Neural progenitor cell (in vitro differentiated cells): ENCODE measurements at regions not wholly inside any gene's neighbourhood (a gene's known extent, or its start where the extent isn't known, plus 50 kb on each side); places are given as distances from the start of the nearest gene placed in this dataset.

Experiments
- DNase-seq: peaks from one replicate; pipeline ENCODE4 v3.0.0-alpha.2; 2016; ENCODE audit warnings: low spot score
- H2AFZ ChIP-seq: fragments of 200-600 bp; sonication (generic); replicated peaks from 2 replicates; pipeline ENCODE4 v1.6.1; 2016; ENCODE audit warnings: antibody characterized with exemption
- H3F3A ChIP-seq: fragments of 200-600 bp; sonication (generic); 2 replicates; pipeline ENCODE4 v1.6.1; 2016; ENCODE audit warnings: antibody characterized with exemption, low read depth
- H3K27ac ChIP-seq: fragments of 200-600 bp; sonication (generic); 2 replicates; pipeline ENCODE4 v1.5.1; 2016; ENCODE audit warnings: mild to moderate bottlenecking
- H3K27me3 ChIP-seq: fragments of 200-600 bp; sonication (generic); 2 replicates; pipeline ENCODE4 v1.6.1; 2016; ENCODE audit warnings: mild to moderate bottlenecking, moderate library complexity
- H3K36me3 ChIP-seq: fragments of 200-600 bp; sonication (generic); 2 replicates; pipeline ENCODE4 v1.5.1; 2016
- H3K4me1 ChIP-seq: fragments of 200-600 bp; sonication (generic); 2 replicates; pipeline ENCODE4 v1.6.1; 2016; ENCODE audit warnings: mixed run types
- H3K4me2 ChIP-seq: fragments of 200-600 bp; sonication (generic); 2 replicates; pipeline ENCODE4 v1.6.1; 2016
- H3K4me3 ChIP-seq: fragments of 200-600 bp; sonication (generic); 2 replicates; pipeline ENCODE4 v1.5.1; 2016
- H3K79me2 ChIP-seq: fragments of 200-600 bp; sonication (generic); 2 replicates; pipeline ENCODE4 v1.6.1; 2016; ENCODE audit warnings: low read depth
- H3K9ac ChIP-seq: fragments of 200-600 bp; sonication (generic); 2 replicates; pipeline ENCODE4 v1.6.1; 2016
- H3K9me3 ChIP-seq: fragments of 200-600 bp; sonication (generic); 2 replicates; pipeline ENCODE4 v1.5.1; 2016; ENCODE audit warnings: low read depth
- H4K20me1 ChIP-seq: fragments of 200-600 bp; sonication (generic); 2 replicates; pipeline ENCODE4 v1.6.1; 2016; ENCODE audit warnings: low read depth
- H3K27ac Mint-ChIP-seq: 3 replicates; pipeline ENCODE4 v1.8.0; 2021; ENCODE audit warnings: mixed read lengths
- H3K27me3 Mint-ChIP-seq: 2 replicates; pipeline ENCODE4 v1.8.0; 2022; ENCODE audit warnings: low read depth, mild to moderate bottlenecking, inconsistent platforms, moderate library complexity, mixed read lengths; ENCODE audit not compliant: insufficient read depth
- H3K36me3 Mint-ChIP-seq: 3 replicates; pipeline ENCODE4 v1.8.0; 2021; ENCODE audit warnings: mixed read lengths
- H3K4me1 Mint-ChIP-seq: 3 replicates; pipeline ENCODE4 v1.8.0; 2021; ENCODE audit warnings: mixed read lengths
- H3K4me3 Mint-ChIP-seq: 3 replicates; pipeline ENCODE4 v1.8.0; 2021; ENCODE audit warnings: mild to moderate bottlenecking, moderate library complexity, mixed read lengths
- H3K9me3 Mint-ChIP-seq: 3 replicates; pipeline ENCODE4 v1.8.0; 2020; ENCODE audit warnings: mixed read lengths
- EZH2 ChIP-seq: fragments of 200-600 bp; sonication (generic); IDR thresholded peaks from 2 replicates; pipeline ENCODE4 v1.6.1; 2017; ENCODE audit warnings: antibody characterized with exemption, mild to moderate bottlenecking, moderate library complexity
- EZH2phosphoT487 ChIP-seq: fragments of 200-600 bp; sonication (generic); IDR thresholded peaks from 2 replicates; pipeline ENCODE4 v1.6.1; 2017; ENCODE audit warnings: antibody characterized with exemption
- TF ChIP-seq, protein P1 (sequence below): fragments of 200-600 bp; sonication (generic); IDR thresholded peaks from 2 replicates; pipeline ENCODE4 v1.5.1; 2017; ENCODE audit warnings: antibody characterized with exemption, mild to moderate bottlenecking

DNA sequence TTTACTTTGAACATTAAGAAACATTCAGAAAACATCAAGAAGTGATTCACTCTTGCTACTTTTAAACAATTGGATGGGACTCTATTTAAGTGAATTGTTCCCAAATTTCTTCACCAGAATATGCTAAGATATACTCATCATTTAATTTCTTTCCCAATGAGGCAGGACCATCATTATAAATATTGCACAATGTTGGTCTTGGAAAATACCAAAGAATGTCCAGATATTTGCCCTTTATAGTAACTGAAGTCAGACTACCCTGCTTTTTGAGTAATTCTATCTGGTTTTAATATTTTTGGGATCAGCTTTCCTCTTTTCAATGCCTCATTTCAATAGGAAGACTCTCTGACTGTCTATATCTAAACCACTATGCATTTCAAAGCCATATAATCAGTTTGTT is 129.4 kb upstream of the TENM3 start:
- no peak for DNase-seq
- peaks cover 3% of the 10 kb centered on the region for H3K36me3 Mint-ChIP-seq
- H3K4me3 ChIP-seq = no peak overlapping the region
- no peaks in the 10 kb centered on the region for H4K20me1 ChIP-seq
- no peaks in the 10 kb centered on the region for H3K27me3 ChIP-seq
- no peak overlapping the region for H3K4me3 Mint-ChIP-seq
- H3K9me3 Mint-ChIP-seq = peaks cover 21% of the 10 kb centered on the region
- no peak for TF ChIP-seq EZH2
- no peak for TF ChIP-seq EZH2phosphoT487
- TF ChIP-seq, protein P1, sequence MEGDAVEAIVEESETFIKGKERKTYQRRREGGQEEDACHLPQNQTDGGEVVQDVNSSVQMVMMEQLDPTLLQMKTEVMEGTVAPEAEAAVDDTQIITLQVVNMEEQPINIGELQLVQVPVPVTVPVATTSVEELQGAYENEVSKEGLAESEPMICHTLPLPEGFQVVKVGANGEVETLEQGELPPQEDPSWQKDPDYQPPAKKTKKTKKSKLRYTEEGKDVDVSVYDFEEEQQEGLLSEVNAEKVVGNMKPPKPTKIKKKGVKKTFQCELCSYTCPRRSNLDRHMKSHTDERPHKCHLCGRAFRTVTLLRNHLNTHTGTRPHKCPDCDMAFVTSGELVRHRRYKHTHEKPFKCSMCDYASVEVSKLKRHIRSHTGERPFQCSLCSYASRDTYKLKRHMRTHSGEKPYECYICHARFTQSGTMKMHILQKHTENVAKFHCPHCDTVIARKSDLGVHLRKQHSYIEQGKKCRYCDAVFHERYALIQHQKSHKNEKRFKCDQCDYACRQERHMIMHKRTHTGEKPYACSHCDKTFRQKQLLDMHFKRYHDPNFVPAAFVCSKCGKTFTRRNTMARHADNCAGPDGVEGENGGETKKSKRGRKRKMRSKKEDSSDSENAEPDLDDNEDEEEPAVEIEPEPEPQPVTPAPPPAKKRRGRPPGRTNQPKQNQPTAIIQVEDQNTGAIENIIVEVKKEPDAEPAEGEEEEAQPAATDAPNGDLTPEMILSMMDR = no peak
- no peaks in the 10 kb centered on the region for H3K9me3 ChIP-seq
- H3K36me3 ChIP-seq = no peaks in the 10 kb centered on the region
- no peak overlapping the region for H3K27ac Mint-ChIP-seq
- no peak overlapping the region for H3K4me2 ChIP-seq
- no peak overlapping the region for H2AFZ ChIP-seq
- H3K27ac ChIP-seq = no peak overlapping the region
- H3K27me3 Mint-ChIP-seq = no peaks in the 10 kb centered on the region
- no peak overlapping the region for H3K9ac ChIP-seq
- H3K4me1 ChIP-seq = peaks cover 10% of the 10 kb centered on the region
- no peaks in the 10 kb centered on the region for H3K79me2 ChIP-seq
- H3K4me1 Mint-ChIP-seq = peaks cover 7% of the 10 kb centered on the region
- peaks cover 8% of the 10 kb centered on the region for H3F3A ChIP-seq

DNA sequence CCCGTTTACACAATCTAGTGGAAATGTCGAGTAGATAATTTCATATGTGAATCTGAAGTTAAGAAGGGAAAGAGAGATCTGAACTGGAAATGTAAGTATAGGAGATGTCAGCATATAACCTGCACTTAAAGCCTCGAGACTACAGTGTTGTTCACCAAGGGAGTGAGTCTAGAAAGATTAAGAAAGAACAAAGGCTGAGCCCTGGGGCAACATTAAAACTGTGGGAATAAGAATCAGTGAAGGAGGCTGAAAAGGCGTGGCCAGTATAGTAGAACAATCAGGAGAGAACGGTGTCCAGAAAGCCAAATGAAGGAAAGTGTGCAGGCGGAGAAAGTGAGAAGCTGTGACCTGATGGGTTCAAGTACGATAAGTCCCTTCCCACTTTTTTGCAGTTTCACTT is 118.8 kb upstream of the TENM3 start:
- TF ChIP-seq EZH2 (no peak), EZH2phosphoT487 (no peak)
- TF ChIP-seq, protein P1 = no peak
- no peaks in the 10 kb centered on the region for H3K4me1 Mint-ChIP-seq
- no peak overlapping the region for H3K4me3 Mint-ChIP-seq
- H3K36me3 Mint-ChIP-seq = peaks cover 46% of the 10 kb centered on the region
- H2AFZ ChIP-seq = no peak overlapping the region
- H4K20me1 ChIP-seq = no peaks in the 10 kb centered on the region
- no peaks in the 10 kb centered on the region for H3F3A ChIP-seq
- no peak overlapping the region for H3K27ac Mint-ChIP-seq
- no peak overlapping the region for H3K4me3 ChIP-seq
- no peaks in the 10 kb centered on the region for H3K4me1 ChIP-seq
- H3K27ac ChIP-seq = no peak overlapping the region
- DNase-seq = no peak
- H3K9me3 Mint-ChIP-seq = peaks cover 55% of the 10 kb centered on the region
- no peaks in the 10 kb centered on the region for H3K79me2 ChIP-seq
- H3K27me3 Mint-ChIP-seq = peaks cover 3% of the 10 kb centered on the region
- H3K36me3 ChIP-seq = no peaks in the 10 kb centered on the region
- H3K9ac ChIP-seq = no peak overlapping the region
- H3K4me2 ChIP-seq = no peak overlapping the region
- H3K27me3 ChIP-seq = no peaks in the 10 kb centered on the region
- no peaks in the 10 kb centered on the region for H3K9me3 ChIP-seq

DNA sequence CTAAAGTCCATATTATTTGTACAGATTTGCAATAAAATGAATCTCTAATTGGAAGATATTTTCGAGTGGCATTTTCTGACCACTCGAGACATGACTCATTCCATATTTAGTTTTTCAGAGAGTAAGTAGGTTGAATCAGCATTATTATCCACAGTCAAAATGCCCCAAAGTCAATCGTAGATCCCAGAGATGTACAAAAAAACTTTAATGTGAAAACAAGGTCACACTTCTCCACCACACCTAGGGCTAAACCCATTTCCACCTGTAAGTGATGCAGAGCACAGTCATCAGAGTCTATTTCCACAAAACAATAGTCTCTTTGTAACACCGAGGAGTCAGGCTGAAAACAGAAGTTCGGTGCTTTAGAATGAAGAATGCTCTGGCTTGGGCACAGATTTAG is 117.1 kb upstream of the TENM3 start:
- H4K20me1 ChIP-seq = no peaks in the 10 kb centered on the region
- H3K4me2 ChIP-seq = no peak overlapping the region
- H3K9ac ChIP-seq = no peak overlapping the region
- no peak overlapping the region for H2AFZ ChIP-seq
- H3K36me3 ChIP-seq = no peaks in the 10 kb centered on the region
- Mint-ChIP-seq H3K4me3 (no peak overlapping the region), H3K9me3 (peaks cover 44% of the 10 kb centered on the region), H3K4me1 (no peaks in the 10 kb centered on the region), H3K27ac (no peak overlapping the region), H3K27me3 (no peaks in the 10 kb centered on the region), H3K36me3 (peaks cover 41% of the 10 kb centered on the region)
- TF ChIP-seq EZH2phosphoT487 (no peak), EZH2 (no peak)
- TF ChIP-seq, protein P1 = no peak
- H3K4me3 ChIP-seq = no peak overlapping the region
- no peaks in the 10 kb centered on the region for H3K27me3 ChIP-seq
- no peaks in the 10 kb centered on the region for H3K79me2 ChIP-seq
- no peak for DNase-seq
- H3K9me3 ChIP-seq = no peaks in the 10 kb centered on the region
- H3K4me1 ChIP-seq = no peaks in the 10 kb centered on the region
- no peaks in the 10 kb centered on the region for H3F3A ChIP-seq
- no peak overlapping the region for H3K27ac ChIP-seq
